ENCODE measurements at regions not wholly inside any gene's neighbourhood (a gene's known extent, or its start where the extent isn't known, plus 50 kb on each side); places are given as distances from the start of the nearest gene placed in this dataset.

- TF ChIP-seq POLR2AphosphoS5 (IDR thresholded peaks at IDR 0.05; ENCODE audit: low read depth), result no peak
- TF ChIP-seq CTCF (IDR thresholded peaks at IDR 0.05; ENCODE audit: insufficient read depth, low read length), result no peak
These were observed 129.0 kb upstream of the NFIB start for GRCh38 chr9:14442956-14443355.

Measured in HL-60 (cell line).